ENCODE measurements at regions not wholly inside any gene's neighbourhood (a gene's known extent, or its start where the extent isn't known, plus 50 kb on each side); places are given as distances from the start of the nearest gene placed in this dataset.

- no peaks in the 10 kb centered on the region for H3K27me3 ChIP-seq
Observed at GRCh38 chr17:77696151-77696720, 262.3 kb upstream of the TNRC6C start.

GRCh38 chr17:77696721-77697460, 261.6 kb upstream of the TNRC6C start:
- H3K27ac ChIP-seq = no peak overlapping the region
- no peak overlapping the region for H3K4me3 ChIP-seq
- DNase-seq (no peak), FAIRE-seq (no peak), ATAC-seq (no peak)
- no peaks in the 10 kb centered on the region for H3K36me3 ChIP-seq
- no peaks in the 10 kb centered on the region for H3K9me3 ChIP-seq
- 23 to 33% methylated on average over 15 of the region's 15 CpGs for WGBS, 2 donors
- TF ChIP-seq, protein P1, sequence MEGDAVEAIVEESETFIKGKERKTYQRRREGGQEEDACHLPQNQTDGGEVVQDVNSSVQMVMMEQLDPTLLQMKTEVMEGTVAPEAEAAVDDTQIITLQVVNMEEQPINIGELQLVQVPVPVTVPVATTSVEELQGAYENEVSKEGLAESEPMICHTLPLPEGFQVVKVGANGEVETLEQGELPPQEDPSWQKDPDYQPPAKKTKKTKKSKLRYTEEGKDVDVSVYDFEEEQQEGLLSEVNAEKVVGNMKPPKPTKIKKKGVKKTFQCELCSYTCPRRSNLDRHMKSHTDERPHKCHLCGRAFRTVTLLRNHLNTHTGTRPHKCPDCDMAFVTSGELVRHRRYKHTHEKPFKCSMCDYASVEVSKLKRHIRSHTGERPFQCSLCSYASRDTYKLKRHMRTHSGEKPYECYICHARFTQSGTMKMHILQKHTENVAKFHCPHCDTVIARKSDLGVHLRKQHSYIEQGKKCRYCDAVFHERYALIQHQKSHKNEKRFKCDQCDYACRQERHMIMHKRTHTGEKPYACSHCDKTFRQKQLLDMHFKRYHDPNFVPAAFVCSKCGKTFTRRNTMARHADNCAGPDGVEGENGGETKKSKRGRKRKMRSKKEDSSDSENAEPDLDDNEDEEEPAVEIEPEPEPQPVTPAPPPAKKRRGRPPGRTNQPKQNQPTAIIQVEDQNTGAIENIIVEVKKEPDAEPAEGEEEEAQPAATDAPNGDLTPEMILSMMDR (IDR thresholded peaks at IDR 0.05) = no peak
- H3K4me1 ChIP-seq = no peaks in the 10 kb centered on the region
- H3K27me3 ChIP-seq = no peaks in the 10 kb centered on the region
- intact Hi-C loops (cut with DNase I) = no loop called here

More at GRCh38 chr17:77696151-77696720, 262.3 kb upstream of the TNRC6C start:
- intact Hi-C loops (cut with DNase I) = no loop called here
- ATAC-seq (no peak), DNase-seq (no peak), FAIRE-seq (no peak)
- no peak overlapping the region for H3K27ac ChIP-seq
- TF ChIP-seq, protein P1 (IDR thresholded peaks at IDR 0.05) = no peak
- no peak overlapping the region for H3K4me3 ChIP-seq
- H3K9me3 ChIP-seq = no peaks in the 10 kb centered on the region
- no peaks in the 10 kb centered on the region for H3K36me3 ChIP-seq
- no peaks in the 10 kb centered on the region for H3K4me1 ChIP-seq
- 4 to 14% methylated on average over 19 to 24 of the region's 26 CpGs for WGBS, 2 donors

DNA sequence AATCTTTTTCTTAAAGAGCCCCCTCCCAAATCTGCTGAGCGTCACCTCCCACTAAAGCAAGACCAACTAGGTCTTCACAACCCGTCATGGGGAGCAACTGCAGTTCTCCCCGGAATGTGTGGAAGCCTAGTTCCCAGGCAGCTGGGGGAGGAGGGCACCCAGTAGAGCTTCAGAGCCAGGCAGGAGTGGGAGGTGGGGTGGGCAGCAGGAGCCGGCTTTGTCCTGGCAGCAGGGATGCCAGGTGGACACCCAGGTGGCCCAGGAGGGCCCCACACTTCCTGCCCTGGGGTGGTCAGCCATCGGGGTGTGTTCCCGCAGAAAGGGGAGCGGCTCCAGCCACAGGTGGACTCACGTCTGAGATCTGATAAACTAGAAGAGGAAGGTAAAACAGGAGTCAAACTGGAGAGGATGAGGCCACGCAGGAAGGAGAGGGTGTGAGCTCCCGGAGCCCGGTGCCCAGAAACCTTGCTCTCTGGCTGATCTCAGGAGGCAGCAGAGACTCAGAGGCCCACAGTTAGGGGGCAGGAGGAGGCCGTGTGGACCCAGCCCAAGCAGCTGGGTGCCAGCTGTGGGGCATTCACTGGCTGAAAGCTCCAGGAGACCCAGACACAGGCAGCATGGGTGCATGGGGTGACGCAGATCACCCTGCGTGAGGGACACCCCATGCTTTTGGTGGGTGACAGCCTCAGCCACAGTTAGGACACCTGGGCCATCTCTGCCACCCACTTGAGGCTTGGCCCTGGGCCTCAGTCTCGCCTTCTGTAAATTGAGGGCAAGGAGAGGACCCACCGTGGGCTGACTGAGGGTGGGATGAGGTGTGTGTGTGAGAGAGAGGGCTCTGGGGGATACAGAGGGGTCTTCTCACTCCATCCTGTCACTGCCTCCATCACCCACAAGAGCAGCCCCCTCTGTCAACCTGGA, 260.8 kb upstream of the TNRC6C start:
- no peak overlapping the region for H3K27ac ChIP-seq
- H3K27me3 ChIP-seq = no peaks in the 10 kb centered on the region
- FAIRE-seq (no peak), DNase-seq (no peak), ATAC-seq (no peak)
- TF ChIP-seq, protein P1 (IDR thresholded peaks at IDR 0.05) = no peak
- no peaks in the 10 kb centered on the region for H3K36me3 ChIP-seq
- no peaks in the 10 kb centered on the region for H3K9me3 ChIP-seq
- intact Hi-C loops (cut with DNase I) = no loop called here
- no peaks in the 10 kb centered on the region for H3K4me1 ChIP-seq
- H3K4me3 ChIP-seq = no peak overlapping the region
- 54 to 62% methylated on average over 16 of the region's 16 CpGs for WGBS, 2 donors

DNA sequence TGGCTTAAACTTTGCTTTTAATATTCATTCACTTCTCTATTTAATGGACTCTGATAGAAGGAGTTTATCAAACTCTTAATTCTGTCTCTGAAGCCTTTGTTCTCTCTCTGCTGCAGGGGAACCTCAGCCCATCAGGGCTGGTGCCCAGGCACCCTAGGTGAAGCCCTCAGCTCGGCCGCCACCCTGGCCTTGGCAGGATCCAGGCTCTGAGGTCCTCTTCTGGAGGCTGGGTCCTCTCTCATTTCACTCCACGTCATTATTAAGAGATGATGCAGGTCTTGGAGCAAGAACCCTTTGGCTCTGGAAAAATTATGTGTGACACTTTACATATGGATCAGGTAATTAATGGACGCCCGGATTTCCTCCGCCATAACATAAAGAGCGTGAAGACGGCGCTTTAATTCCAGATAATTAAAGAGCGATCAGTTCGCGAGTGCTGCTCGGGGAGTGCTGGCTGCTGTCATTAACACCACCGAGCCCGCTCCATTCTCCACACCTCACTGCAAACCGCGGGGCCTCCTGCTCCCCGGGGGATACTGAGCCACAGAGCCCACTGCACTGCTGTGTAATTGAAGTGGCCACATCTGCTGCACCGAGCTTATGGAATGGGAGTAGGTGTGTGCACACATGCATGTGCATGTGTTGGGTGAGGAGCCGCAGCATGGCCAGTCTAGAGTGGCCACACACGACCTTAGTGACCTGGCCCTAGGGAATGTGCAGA, 259.4 kb upstream of the TNRC6C start:
- WGBS, 2 donors = 65 to 67% methylated on average over 21 of the region's 21 CpGs
- ATAC-seq = no peak
- TF ChIP-seq, protein P1 (IDR thresholded peaks at IDR 0.05) = no peak
- Histone ChIP-seq H3K9me3 (no peaks in the 10 kb centered on the region), H3K27ac (no peak overlapping the region), H3K4me3 (no peak overlapping the region), H3K4me1 (no peaks in the 10 kb centered on the region), H3K36me3 (no peaks in the 10 kb centered on the region), H3K27me3 (no peaks in the 10 kb centered on the region)
- intact Hi-C loops (cut with DNase I) = no loop called here
- no peak for FAIRE-seq
- no peak for DNase-seq

Data from pancreas (tissue), 10 donors.